HUDEP-2 (cell line): ENCODE measurements at regions not wholly inside any gene's neighbourhood (a gene's known extent, or its start where the extent isn't known, plus 50 kb on each side); places are given as distances from the start of the nearest gene placed in this dataset.
"Not testable (repeated sequence)": the region's sequence is repeated elsewhere in the genome, so short reads cannot be mapped to it uniquely, and the experiment has no call there.

Experiments
- DNase-seq, 76 experiments: peaks; one replicate each; lab custom pipeline; 2025; ENCODE audit not compliant: unreplicated experiment in 76 of 76; lab: John Stamatoyannopoulos, UW

- DNase-seq = not testable (repeated sequence)
Measured at GRCh38 chr6:51206686-51207085, 388.0 kb downstream of the TFAP2B start.

DNA sequence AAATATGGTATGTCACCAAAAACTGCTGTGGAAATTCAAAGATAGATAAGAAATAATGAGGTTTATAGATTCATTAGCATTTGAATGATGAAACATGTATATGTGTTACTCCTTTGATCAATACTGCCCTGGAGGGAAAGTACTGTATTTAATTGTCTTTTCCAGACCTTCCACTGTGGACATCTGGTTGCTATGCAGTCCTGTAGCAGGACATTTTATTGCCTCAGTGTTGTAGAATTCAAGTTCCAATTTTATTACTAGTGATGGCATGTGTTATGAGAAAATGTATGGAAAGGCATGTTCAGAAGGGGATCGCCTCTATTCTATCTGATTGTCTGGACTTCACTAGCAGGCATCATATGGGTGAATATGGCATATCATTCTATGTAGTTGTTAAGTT is 391.0 kb downstream of the TFAP2B start:
- no peak for DNase-seq

DNA sequence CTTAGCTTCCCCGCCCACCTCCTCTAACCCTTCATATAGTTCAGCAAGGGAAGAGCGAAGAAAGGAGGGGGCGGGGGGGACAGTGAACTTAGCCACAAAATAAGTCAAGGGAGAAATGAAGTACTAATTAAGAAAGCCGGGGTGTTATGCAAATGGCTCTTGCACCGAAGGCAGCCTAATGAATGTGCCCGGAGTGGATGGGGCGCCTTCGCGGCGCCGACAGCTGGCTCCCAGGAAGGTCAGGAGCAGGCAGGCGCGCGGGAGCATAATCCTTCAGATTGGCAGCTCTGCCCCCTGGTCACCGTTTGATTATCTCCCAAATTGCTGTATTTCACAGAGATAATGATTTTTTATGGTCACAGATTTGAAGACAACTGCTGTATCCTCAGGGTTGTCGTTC is 395.1 kb downstream of the TFAP2B start:
- no peak for DNase-seq

- DNase-seq = no peak
Measured at GRCh38 chr6:51214442-51214841, 395.8 kb downstream of the TFAP2B start.

GRCh38 chr6:51218181-51218580 is 399.5 kb downstream of the TFAP2B start:
- DNase-seq = no peak

GRCh38 chr6:51224580-51225240 is 406.0 kb downstream of the TFAP2B start:
- DNase-seq = not testable (repeated sequence)

DNA sequence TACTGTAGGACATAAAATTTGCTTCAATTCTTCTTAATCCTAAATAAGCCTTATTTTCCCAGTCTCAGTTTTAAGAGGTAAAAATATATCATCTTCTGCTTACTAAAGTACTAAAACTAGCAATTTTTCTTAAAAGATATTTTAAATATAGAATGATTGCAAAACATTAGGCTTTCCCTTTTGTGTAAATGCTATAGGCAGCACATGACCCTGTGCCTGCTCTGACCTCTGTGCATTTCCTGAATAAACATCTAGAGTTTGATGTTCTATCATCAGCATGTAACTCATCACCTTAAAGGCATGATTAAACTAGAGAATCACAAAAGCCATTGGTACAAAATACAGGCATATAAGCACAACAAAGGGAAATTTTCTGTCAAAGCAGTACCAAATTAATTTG is 422.7 kb downstream of the TFAP2B start:
- no peak for DNase-seq

DNA sequence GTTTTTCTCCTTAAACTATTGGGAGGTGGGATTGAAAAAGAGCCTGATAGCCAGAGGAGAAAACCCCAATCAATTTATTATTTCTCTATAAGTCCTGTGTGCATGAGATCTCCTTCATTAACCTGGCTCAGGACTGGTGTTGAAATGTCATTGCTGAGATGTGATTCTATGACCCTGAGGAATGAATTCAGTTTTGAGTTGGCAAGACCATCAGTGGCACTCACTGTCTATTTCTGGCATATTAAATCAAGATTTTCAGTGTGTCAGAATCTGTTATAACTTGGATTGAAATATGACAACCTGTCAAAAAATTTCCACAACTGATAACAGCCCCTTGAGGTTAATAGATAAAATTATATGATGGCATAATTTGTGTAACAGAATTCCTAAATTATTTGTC is 431.1 kb downstream of the TFAP2B start:
- no peak for DNase-seq

DNA sequence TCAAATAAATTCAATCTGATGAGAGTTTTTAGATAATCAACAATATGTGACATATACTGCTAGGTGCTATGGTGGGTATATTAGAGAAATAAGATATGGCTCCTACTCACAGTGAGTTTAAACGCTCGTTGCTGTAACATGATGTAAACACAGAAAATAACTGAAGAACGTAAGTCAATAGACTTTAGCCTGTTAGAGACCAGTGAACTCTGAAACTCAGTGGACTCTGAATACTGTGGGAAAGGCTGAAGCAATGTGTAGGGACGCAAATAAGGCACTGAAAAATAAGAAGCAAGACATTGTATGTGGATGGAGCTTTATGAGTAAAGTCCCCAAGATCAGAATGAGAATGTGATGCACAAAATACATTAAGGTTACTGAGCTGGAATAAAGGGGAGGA is 431.6 kb downstream of the TFAP2B start:
- DNase-seq = no peak

- DNase-seq = no peak
Measured at GRCh38 chr6:51257938-51258337, 439.3 kb downstream of the TFAP2B start.

- DNase-seq = no peak
Measured at GRCh38 chr6:51260003-51260402, 441.3 kb downstream of the TFAP2B start.

GRCh38 chr6:51261691-51262090 is 443.0 kb downstream of the TFAP2B start:
- DNase-seq = no peak

- DNase-seq = no peak
Measured at GRCh38 chr6:51265426-51265825, 446.8 kb downstream of the TFAP2B start.

DNA sequence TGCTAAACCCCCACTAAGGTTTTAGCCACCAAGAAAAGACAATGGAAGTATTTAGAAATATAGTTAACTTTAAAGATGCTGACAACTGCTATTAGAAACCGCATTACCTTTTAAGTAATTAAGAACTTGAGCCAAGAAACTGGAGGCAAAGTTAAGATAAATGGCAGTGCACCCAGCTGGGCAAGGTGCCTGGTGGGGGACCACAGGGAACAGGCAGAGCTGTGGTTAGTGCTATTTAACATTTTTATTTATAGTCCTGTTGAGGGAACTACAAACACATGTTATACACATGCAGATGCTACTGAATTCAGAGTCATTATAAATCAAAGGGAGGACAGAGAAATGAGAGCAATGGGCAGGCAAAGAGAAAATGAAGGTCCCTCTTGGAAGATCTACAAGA is 447.9 kb downstream of the TFAP2B start:
- DNase-seq = no peak

DNA sequence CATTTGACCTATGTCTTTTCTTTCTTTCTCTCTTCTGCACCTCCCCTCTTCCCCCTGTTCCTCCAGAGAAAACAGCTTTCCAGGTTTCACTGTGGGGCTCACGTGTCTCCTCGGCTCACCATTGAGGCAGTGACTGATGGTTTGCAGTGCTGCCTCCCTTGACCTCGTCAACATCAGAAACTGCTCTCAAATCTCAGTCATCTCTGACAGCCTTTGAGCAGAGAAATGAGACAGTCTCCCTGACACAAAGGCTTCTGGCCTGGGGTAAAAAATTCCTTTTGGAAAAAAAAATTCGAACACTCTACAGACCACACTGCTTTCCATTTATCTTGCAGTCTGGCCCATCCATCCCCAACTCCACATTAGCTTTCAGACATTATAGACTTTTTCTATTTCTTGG is 450.0 kb downstream of the TFAP2B start:
- DNase-seq = no peak

- no peak for DNase-seq
Measured at GRCh38 chr6:51269876-51270275, 451.2 kb downstream of the TFAP2B start.

DNA sequence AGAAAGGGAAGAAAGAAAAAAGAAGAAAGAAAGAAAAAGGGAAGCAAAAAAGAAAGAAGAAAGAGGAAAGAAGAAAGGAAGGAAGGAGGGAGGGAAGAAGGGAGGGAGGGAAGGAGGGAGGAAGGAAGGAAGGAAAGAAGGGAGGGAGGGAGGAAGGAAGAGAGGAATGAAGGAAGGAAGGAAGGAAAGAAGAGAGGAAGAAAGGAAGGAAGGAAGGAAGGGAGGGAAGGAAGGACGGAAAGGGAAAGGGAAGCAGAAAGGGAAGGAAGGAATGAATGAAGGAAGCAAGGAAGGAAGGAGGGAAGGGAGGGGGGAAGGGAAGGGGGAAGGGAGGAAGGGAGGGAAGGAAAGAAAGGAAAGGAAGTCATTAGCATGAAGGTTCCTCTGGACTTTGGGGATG is 452.9 kb downstream of the TFAP2B start:
- no peak for DNase-seq

GRCh38 chr6:51273228-51273961 is 454.7 kb downstream of the TFAP2B start:
- no peak for DNase-seq

- no peak for DNase-seq
Measured at GRCh38 chr6:51277474-51277873, 458.8 kb downstream of the TFAP2B start.

DNA sequence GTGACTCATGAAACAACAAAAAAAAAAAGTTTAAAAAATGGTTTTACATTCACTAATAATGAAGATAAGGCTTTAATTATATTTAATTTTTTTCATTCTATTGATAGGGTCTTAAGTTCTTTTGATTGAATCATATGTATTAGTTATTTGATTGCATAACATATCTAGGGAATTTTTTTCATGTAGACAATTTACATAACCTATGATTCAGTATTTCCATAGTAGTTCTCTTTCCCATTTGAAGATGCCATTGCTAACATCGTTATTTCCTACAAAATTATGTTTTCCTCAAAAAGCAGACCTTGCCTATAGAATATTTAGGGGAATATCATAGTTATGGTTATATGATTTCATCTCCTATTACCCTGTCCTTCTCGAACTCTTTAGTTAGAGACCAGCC is 463.4 kb downstream of the TFAP2B start:
- no peak for DNase-seq

DNA sequence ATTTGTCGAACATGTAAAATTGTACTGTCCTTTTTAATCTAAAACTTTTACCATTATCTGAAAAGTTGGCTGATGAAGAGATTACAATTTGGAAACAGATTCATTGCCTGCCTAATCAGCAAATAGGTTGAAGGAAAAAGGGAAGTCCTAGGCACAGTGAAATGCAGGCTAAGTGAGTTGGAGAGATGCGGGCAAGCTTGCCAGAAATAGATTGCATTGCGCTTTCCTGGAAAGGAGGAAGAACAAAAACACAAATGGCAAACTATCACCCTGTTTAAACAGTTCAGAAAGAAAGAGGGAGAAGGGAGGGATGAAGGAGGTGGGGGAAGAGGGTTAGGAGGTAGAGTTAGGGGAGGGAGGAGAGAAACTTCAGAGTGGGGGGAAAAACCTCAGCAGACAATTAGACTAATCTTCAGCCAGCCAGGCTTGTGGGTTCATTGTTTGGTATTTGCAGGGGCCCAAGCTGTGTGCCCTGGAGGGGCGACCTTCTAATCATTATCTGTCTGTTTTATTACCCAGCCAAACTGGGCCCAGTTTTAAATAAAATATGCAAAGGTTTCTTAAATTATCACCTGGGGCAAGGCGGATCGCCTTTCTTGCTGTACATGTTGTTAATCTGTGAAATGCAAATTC is 465.2 kb downstream of the TFAP2B start:
- no peak for DNase-seq

GRCh38 chr6:51285876-51286275 is 467.2 kb downstream of the TFAP2B start:
- DNase-seq = no peak
